ENCODE measurements at regions not wholly inside any gene's neighbourhood (a gene's known extent, or its start where the extent isn't known, plus 50 kb on each side); places are given as distances from the start of the nearest gene placed in this dataset.

GRCh38 chrX:39734174-39734776, 363.5 kb downstream of the BCOR start:
- Histone ChIP-seq H3K4me2 (ENCODE audit: unreplicated experiment) (no peak overlapping the region), H3K79me2 (ENCODE audit: insufficient read depth) (no peaks in the 10 kb centered on the region), H3F3A (ENCODE audit: insufficient read depth) (no peaks in the 10 kb centered on the region), H2AFZ (no peak overlapping the region), H3K4me3 (no peak overlapping the region), H4K20me1 (ENCODE audit: insufficient read depth) (no peaks in the 10 kb centered on the region), H3K9me2 (ENCODE audit: insufficient read depth) (no peaks in the 10 kb centered on the region), H3K36me3 (ENCODE audit: low read depth) (no peaks in the 10 kb centered on the region), H3K27me3 (replicated peaks; ENCODE audit: insufficient read depth) (no peaks in the 10 kb centered on the region), H3K27ac (no peak overlapping the region), H3K9ac (no peak overlapping the region), H3K4me1 (ENCODE audit: insufficient read depth) (peaks cover 17% of the 10 kb centered on the region), H3K9me3 (ENCODE audit: low read depth) (no peaks in the 10 kb centered on the region)
- WGBS, 2 experiments (ENCODE audit: low coverage in 1 of 2, low lambda C conversion rate in 2 of 2, missing lambda C conversion rate in 2 of 2), result 73 to 75% methylated on average over 2 of the region's 2 CpGs
- no peak for DNase-seq
- in situ Hi-C loops (cut with MboI), result loop anchor here (25.0 kb wide), 1 partner anchor 528 kb away; no protein-coding TSS in a partner anchor
- no peak for TF ChIP-seq EZH2 (IDR thresholded peaks at IDR 0.05; ENCODE audit: insufficient read depth, poor library complexity, severe bottlenecking)
- TF ChIP-seq EZH2phosphoT487 (IDR thresholded peaks at IDR 0.05; ENCODE audit: insufficient read depth, low read depth), result no peak

GRCh38 chrX:39736216-39737211, 361.2 kb downstream of the BCOR start:
- TF ChIP-seq EZH2phosphoT487 (IDR thresholded peaks at IDR 0.05; ENCODE audit: insufficient read depth, low read depth) (no peak), EZH2 (IDR thresholded peaks at IDR 0.05; ENCODE audit: insufficient read depth, poor library complexity, severe bottlenecking) (no peak)
- Histone ChIP-seq H3K27me3 (replicated peaks; ENCODE audit: insufficient read depth) (no peaks in the 10 kb centered on the region), H3K9me2 (ENCODE audit: insufficient read depth) (no peaks in the 10 kb centered on the region), H2AFZ (peak overlapping the region; percentile 65), H3K4me2 (ENCODE audit: unreplicated experiment) (peak overlapping the region; percentile 57), H3K4me1 (ENCODE audit: insufficient read depth) (peaks cover 13% of the 10 kb centered on the region), H3F3A (ENCODE audit: insufficient read depth) (no peaks in the 10 kb centered on the region), H3K9me3 (ENCODE audit: low read depth) (no peaks in the 10 kb centered on the region), H3K36me3 (ENCODE audit: low read depth) (no peaks in the 10 kb centered on the region), H3K4me3 (0 out of 2 replicates have a peak overlapping the region, but pooled peaks have one; percentile 22), H3K27ac (peak overlapping the region; percentile 95), H3K79me2 (ENCODE audit: insufficient read depth) (no peaks in the 10 kb centered on the region), H3K9ac (peak overlapping the region; percentile 75), H4K20me1 (ENCODE audit: insufficient read depth) (no peaks in the 10 kb centered on the region)
- in situ Hi-C loops (cut with MboI), result loop anchor here (25.0 kb wide), 1 partner anchor 526 kb away; no protein-coding TSS in a partner anchor
- 28 to 42% methylated on average over 13 to 22 of the region's 22 CpGs for WGBS, 2 experiments (ENCODE audit: low coverage in 1 of 2, low lambda C conversion rate in 2 of 2, missing lambda C conversion rate in 2 of 2)
- DNase-seq, result peak; percentile 92

GRCh38 chrX:39739585-39739984, 358.2 kb downstream of the BCOR start:
- no peaks in the 10 kb centered on the region for H3K9me2 ChIP-seq (ENCODE audit: insufficient read depth)
- no peak overlapping the region for H3K4me2 ChIP-seq (ENCODE audit: unreplicated experiment)
- no peaks in the 10 kb centered on the region for H4K20me1 ChIP-seq (ENCODE audit: insufficient read depth)
- no peak for DNase-seq
- TF ChIP-seq EZH2 (IDR thresholded peaks at IDR 0.05; ENCODE audit: insufficient read depth, poor library complexity, severe bottlenecking), result no peak
- no peak for TF ChIP-seq EZH2phosphoT487 (IDR thresholded peaks at IDR 0.05; ENCODE audit: insufficient read depth, low read depth)
- no peaks in the 10 kb centered on the region for H3K9me3 ChIP-seq (ENCODE audit: low read depth)
- no peak overlapping the region for H3K27ac ChIP-seq
- in situ Hi-C loops (cut with MboI), result loop anchor here (25.0 kb wide), 1 partner anchor 523 kb away; no protein-coding TSS in a partner anchor
- H3K9ac ChIP-seq, result no peak overlapping the region
- no peaks in the 10 kb centered on the region for H3K27me3 ChIP-seq (replicated peaks; ENCODE audit: insufficient read depth)
- no peaks in the 10 kb centered on the region for H3K79me2 ChIP-seq (ENCODE audit: insufficient read depth)
- H3K36me3 ChIP-seq (ENCODE audit: low read depth), result no peaks in the 10 kb centered on the region
- 80 to 92% methylated on average over 7 of the region's 7 CpGs for WGBS, 2 experiments (ENCODE audit: low coverage in 1 of 2, low lambda C conversion rate in 2 of 2, missing lambda C conversion rate in 2 of 2)
- H2AFZ ChIP-seq, result no peak overlapping the region
- H3F3A ChIP-seq (ENCODE audit: insufficient read depth), result no peaks in the 10 kb centered on the region
- H3K4me1 ChIP-seq (ENCODE audit: insufficient read depth), result peaks cover 13% of the 10 kb centered on the region
- no peak overlapping the region for H3K4me3 ChIP-seq

GRCh38 chrX:39740078-39740477, 357.7 kb downstream of the BCOR start:
- Histone ChIP-seq H4K20me1 (ENCODE audit: insufficient read depth) (no peaks in the 10 kb centered on the region), H3K36me3 (ENCODE audit: low read depth) (no peaks in the 10 kb centered on the region), H3K9me2 (ENCODE audit: insufficient read depth) (no peaks in the 10 kb centered on the region), H3K27ac (no peak overlapping the region), H3K9ac (no peak overlapping the region), H3K27me3 (replicated peaks; ENCODE audit: insufficient read depth) (no peaks in the 10 kb centered on the region), H3K4me3 (no peak overlapping the region), H3F3A (ENCODE audit: insufficient read depth) (no peaks in the 10 kb centered on the region), H3K4me1 (ENCODE audit: insufficient read depth) (peaks cover 13% of the 10 kb centered on the region), H2AFZ (no peak overlapping the region), H3K79me2 (ENCODE audit: insufficient read depth) (no peaks in the 10 kb centered on the region), H3K4me2 (ENCODE audit: unreplicated experiment) (no peak overlapping the region), H3K9me3 (ENCODE audit: low read depth) (no peaks in the 10 kb centered on the region)
- 76 to 78% methylated on average over 5 of the region's 5 CpGs for WGBS, 2 experiments (ENCODE audit: low coverage in 1 of 2, low lambda C conversion rate in 2 of 2, missing lambda C conversion rate in 2 of 2)
- in situ Hi-C loops (cut with MboI), result loop anchor here (25.0 kb wide), 1 partner anchor 522 kb away; no protein-coding TSS in a partner anchor
- TF ChIP-seq EZH2phosphoT487 (IDR thresholded peaks at IDR 0.05; ENCODE audit: insufficient read depth, low read depth) (no peak), EZH2 (IDR thresholded peaks at IDR 0.05; ENCODE audit: insufficient read depth, poor library complexity, severe bottlenecking) (no peak)
- no peak for DNase-seq
